CD4-positive, alpha-beta T cell treated with Interleukin-1 beta for 1 hour (primary cell): ENCODE measurements at regions not wholly inside any gene's neighbourhood (a gene's known extent, or its start where the extent isn't known, plus 50 kb on each side); places are given as distances from the start of the nearest gene placed in this dataset.
"Not testable (repeated sequence)": the region's sequence is repeated elsewhere in the genome, so short reads cannot be mapped to it uniquely, and the experiment has no call there.

Experiments
- DNase-seq, 2 donors: peaks; one replicate each; pipeline ENCODE4 v3.0.0-alpha.2; 2020 to 2022

DNA sequence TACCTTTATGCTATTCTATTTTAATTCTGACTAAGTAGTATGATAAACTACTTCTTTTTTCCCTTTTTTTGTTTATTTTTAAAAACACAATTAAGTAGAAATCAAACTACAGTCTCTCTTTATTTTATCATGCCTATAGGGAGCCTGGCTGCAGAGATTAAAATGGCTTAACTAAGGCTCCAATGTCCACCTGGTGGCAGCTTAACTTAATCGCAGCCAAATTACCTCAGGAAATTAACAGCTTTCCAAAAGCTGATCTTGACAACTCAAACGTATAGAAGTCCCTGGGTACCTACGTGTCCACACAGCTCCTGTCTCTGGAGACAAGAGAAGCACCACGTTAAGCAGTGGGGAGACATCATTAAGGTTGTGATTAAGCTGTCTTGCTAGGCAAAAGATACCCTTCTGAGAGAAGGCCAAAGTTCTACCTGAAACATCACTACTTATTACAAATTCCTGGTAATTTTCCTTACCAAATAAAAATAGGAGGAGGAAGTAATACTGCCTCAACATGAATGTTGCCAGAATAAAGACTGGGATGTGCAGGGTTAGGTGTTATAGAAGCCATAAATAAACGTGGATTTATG lies 63.2 kb upstream of the SNX19 start:
- DNase-seq: no peak

DNA sequence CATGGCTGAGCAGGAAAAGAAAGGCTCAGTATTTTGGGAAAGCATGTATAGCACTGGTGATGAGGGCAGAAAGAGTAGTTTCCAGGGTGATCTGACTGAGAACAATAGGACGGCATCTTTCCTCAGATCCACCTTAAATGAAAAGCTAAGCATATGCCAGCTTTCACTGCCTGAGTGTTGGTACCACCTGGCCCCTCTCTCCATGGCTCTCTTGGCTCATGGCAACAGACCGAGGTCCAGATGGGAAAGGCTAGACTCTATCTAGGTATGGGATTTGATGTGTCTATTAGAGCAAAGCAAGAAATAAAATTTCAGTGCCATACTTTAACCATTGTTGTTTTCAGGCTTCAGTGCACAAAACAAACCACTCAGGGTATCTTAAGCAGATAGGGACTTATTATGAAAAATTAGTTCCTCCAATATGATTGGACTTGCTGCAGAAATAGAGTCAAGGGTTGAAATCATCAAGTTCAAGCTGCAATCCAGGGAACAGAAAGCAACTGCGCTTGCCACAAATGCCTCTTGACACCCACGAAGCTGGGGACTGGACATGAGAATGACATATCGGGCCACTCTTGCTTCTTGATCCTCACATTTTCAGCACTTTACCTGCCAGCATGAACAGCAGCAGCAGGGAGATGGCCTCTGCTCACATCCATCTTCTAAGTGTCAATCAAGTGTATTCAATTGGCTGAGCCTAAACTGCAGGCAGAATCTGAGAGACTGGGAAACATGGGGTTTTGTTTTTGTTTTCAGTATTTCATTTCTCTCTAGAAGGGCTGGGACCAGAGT lies 64.0 kb upstream of the SNX19 start:
- no peak for DNase-seq

DNA sequence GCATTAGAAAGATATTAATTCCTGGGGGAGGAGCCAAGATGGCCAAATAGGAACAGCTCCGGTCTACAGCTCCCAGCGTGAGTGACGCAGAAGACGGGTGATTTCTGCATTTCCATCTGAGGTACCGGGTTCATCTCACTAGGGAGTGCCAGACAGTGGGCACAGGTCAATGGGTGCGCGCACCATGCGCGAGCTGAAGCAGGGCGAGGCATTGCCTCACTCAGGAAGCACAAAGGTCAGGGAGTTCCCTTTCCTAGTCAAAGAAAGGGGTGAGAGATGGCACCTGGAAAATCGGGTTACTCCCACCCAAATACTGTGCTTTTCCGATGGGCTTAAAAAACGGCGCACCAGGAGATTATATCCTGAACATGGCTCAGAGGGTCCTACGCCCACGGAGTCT lies 68.0 kb upstream of the SNX19 start:
- DNase-seq: not testable (repeated sequence)

DNA sequence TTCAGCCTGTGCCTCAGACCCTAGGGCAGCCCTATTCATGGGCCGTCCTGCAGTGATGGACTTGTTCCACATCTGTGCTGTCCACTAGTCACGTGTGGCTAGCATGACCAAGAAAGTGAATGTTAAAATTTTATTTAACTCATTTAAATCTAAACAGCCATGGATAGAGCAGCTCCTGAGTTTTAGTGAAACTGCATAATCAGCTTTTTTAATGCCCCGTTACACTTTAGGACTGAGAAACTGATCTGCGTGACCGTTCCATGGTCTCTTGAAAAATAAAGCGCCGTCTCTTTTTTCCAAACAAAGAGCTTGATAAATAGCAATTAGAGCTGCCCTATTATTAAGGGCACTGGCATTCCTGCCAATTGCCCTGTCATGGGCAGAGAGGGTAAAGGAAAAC lies 76.5 kb upstream of the SNX19 start:
- no peak for DNase-seq

DNA sequence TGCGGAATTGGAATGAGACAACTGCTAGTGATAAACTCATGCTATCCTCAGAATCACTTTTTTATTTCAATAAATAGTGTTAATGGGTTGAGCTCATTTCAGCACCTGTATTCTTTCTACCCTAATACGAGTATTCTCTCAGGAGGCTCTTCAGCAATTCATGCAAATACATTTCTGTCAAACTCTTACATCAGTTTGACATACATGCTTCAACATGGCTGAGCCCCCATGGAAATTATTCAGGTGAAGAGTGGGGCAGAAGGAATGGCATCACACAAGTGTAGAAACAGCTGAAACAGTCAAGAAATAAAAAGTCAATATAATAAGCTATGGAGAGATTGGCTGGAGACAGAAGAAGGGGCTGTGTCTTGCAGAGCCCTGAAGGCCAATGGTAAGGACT lies 77.8 kb upstream of the SNX19 start:
- DNase-seq: no peak

DNA sequence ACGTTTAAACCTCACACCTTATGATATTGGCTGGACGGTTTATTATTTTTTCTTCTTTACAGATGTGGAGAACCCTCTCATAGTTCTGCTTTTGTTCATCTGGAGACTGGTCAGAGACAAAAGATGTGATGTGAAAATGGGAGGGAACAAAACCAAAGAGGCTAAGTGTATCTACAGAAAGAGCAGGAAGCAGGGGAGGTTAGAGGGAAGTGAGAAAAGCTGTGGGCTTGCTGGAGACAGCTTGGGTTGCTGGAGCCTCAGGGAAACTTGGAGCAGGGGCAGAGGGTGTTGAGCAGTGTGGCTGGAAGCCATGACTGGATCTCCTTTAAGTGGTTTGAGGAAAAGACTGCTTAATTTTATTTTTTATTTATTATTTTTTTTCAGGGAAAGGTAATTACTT lies 79.0 kb upstream of the SNX19 start:
- no peak for DNase-seq

DNA sequence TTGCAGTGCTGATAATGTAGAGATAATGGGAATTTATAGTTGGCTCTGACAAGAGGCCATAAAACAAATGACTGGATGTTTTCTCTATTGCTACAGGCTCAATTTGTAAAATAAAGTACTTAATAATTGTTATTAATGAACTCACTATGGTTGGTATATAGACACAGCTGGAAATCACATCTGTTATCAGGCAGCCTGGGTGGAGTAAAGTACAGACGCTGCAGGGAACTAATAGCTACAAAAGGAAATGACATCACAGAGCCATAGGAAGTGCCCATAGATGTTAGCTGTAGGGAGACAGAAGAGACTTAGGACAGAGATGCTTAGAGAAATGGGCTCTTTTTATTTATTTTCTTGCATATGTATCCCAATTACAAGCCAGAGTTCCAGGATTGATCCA lies 81.0 kb upstream of the SNX19 start:
- DNase-seq: no peak

DNA sequence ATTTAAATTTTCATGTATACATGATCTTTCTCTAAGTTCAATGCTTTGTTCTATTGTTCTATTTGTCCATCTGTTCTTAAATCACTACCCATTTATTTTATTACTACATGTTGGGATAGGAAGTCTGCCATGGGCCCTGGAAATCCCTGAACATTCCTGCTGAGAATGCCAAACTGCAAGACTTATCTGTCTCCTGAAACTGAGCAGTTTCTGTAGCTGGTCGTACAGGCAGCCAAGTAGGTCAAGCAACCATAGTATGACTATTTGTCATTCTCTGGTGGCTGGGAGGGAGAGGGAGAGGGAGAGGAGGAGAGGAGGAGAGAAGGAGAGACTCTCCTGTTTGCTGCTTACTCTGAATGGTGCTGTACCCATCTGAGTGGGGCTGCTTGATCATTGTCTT lies 82.8 kb upstream of the SNX19 start:
- DNase-seq: no peak

DNA sequence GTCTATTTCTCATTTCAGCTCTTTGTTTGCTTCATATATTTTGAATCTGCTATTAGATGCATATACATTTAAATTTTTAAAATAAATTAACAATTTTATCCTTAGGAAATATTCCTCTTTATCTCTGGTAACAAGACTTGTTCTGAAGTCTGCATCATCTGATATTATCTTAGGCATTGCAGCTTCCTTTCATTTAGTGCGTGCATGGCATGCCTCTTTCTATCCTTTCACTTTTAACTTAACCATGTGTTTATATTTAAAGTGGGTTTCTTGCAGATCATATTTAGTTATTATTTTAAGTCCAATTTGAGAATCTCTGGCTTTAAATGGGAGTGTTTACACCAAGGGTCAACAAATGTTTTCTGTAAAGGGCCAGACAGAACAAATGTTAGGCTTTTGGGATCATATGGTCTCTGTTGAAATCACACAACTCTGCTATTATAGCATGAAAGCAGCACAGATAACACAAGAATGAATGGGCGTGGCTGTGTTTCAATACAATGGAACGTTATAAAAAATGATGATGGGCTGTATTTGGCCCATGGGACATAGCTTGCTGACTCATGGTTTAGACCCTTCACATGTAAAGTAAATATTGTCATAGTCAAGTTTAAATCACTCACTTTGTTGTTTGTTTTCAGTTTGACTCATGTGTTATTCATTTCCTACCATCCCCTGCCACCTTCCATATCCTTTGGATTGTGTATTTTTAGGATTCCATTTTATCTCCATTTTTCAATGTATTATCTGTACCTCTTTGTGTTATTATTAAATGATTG lies 83.9 kb upstream of the SNX19 start:
- no peak for DNase-seq

DNA sequence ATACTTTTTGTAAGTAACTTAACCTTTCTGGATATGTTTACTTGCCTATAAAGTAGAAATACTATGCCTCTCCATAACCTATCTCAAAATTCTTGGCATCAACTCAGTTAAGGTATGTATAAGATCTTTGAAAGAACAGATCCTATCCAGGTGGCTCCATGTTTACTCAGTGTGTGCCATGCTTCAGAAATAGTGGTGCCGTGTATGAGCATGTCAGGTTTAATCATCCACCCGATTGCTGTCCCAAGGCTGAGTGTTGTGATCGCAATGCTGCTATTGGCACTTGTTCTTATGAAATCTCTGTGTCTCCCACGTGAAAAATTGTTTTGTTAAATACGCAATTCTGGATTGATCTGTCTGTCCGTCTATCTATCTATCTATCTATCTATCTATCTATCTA lies 85.9 kb upstream of the SNX19 start:
- DNase-seq: no peak

DNA sequence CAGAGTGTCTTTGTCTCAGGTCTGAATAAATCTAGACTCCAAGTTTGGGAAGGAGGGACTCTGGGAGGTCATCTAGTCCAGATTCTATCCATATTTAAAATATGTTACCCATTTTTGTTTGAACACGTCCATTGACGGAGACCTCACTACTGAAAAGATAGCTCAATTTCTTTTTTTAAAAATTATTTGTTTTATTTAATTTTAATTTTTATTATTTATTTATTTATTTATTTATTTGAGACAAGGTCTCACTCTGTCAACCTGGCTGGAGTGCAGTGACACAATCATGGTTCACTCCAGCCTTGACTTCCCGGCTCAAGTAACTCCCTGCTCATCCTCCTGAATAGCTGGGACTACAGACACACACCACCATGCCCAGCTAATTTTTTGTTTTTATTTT lies 89.5 kb upstream of the SNX19 start:
- DNase-seq: no peak

DNA sequence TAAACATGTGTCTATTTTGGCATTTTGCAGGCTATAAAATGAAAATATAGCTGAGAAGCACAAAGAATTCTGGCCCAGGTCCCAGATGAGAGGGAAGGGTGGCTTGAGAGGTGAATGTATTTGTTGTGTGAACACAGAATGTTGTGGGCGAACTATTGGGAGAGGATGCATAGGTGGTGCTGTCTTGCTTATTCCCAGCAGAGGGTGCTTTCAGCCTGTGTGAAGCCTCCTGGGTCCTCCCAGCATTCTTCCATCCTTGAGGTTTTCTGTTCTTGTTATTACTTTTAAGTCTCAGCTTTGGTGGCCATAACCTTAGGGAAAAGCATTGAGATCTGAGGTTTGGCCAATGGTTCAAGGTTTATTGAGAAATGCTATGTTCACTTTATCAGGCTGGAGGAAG lies 108.7 kb upstream of the SNX19 start:
- DNase-seq: no peak

DNA sequence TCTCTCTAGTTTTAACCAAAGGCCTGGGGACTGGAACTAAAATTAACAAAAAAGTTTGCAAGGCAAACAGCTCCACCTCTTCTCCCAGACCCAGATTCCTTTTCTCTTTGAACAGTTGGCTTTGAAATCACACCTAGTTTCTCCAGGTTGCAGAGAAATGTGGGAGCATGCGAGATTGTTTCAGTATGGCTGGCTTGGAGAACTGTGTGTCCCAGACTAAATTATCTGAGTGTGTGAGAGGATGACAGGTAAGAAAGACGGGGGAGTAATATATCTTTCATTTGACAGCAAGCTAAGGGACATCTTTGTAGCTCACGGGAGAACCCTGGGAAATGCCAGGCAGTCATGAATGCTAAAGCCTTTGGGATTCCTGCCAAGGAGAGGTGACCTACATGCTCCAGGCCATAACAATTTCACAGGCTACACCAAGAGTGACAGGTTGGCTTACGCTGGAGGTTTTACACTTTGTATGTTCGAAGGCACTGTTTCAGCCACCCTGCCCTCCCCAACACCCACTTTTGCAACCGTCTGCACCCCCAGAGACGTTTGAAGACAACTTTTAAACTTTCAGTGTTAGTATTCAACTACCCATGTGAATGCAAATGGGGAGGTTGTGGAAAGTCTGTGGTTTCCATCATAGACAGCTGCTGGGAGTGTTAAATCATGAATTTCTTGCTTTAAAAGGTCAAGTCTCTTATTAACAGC lies 109.3 kb upstream of the SNX19 start:
- DNase-seq: no peak

DNA sequence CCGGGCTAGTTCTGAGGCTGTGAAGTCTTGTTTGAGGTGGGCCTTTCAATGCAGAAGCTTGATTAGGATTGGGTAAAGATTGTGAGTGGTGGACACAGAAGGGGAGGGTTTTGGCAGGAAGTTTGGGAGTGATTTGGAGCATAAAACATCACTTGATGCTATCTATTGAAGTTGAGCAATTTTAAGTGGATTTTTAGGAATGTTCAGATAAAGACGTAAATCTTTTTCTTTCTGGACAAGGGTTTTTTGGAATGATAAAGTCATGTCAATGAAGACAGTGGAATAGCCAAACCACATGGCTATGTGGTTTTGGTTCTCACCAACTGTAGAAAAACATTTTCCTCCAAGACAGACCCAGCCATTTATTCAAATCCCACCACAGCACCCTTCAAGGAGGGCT lies 111.2 kb upstream of the SNX19 start:
- no peak for DNase-seq

DNA sequence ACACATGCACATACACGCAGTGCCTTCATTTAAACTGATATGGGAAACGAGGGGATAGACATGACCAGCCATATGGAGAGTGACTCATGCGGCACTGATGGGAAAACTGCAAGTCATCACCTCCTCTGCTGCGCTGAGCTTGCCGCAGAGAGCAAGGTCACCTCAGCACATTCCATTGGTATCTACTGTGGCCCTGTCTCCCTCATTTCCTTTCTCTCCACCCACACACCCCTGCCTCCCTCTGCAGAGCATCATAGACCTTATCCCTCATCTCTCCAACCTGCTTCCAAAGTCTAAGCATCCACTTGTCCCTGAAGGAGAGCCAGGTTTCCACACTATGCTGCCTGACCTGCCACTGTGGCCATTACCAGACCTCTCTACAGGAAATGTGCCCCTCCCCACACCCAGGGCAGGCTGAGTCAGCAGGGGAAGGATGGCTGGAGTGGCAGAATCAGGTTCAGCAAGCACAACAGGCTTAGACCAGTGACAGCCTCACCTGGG lies 116.9 kb upstream of the SNX19 start:
- no peak for DNase-seq

DNA sequence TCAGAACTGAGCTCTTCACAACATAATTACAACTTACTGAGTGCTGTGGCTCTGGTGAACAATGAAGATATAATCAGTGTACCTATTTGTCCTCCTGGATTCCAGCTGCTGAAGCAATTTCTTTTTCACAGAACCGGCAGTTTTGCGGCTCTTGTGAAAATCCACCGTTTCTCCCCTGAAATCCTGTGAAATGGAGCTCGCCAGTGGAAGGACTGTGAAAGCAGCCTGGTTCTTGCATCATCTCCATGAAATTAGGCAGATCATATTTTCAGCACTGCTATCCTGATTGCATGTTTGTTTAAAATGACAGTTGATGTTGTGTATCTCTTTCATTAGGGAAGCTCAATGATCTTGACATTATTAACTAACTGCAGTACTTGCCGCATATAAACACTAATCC lies 120.2 kb upstream of the SNX19 start:
- DNase-seq: no peak

DNA sequence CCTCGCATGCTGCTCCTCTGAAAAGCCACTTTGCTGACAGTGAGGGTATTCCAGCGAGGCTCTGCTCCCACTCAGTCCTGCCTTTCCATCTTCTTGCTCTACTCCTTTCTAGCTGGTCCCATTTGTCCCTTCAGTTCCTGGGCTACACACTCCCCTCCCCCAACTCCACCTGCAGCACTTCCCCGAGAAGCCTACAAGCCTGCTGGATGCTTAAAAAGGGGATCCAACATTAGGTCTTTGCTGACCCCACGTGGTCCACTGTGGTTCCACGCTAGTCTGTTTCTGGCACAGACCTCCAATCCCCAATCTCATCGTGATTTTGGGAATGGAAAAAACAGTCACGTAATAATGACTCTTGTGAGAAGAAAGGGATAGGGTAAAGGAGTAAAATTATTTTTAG lies 121.6 kb upstream of the SNX19 start:
- no peak for DNase-seq

DNA sequence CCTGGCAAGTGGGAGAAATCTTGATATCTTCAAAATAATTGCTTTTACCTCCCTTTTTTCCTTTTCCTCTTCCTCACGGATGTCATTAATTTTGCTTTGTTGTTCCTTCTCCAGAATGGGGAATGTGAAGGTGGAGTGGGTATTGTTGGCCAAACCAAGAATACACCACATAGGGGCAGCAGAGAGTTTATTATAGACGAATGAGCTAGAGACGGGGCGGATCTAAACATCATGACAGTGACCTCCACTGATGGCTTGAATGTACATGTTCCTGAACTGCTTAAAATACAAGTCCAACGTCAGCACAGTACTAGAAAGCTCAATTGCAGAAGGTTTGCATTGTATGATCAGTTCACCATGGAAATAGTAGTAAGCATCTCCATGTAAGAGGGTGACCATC lies 122.3 kb upstream of the SNX19 start:
- DNase-seq: no peak

DNA sequence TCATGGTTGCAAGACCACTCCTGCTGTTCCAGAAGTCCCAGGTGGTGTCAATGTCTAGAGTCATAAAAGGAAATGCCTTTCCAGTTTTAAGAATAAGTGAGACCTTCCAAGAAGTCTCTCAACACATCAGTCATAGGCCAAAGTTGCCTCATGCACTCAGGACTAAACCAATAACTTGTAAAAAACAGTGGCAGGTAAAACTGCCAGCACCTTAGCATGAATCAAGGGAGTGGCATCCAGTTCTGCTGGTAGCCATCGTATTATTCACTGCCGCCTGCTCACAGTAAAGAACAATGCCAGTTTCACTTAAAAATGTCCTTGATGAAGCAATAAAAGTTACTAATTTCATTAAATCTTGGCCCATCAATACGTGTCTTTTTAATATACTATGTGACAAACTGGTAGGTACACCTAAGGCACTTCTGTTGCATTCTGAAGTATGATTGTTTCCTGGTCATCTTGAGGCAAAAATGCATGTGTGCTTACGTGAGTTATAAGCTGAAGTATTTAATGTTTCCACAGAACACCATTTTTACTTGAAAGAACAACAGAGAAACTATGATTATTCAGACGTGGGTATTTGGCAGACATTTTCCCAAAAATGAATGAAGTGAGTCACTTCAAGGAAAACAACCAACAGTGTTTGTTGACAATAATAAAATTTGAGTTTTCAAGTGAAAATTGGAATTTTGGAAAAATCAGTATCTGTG lies 125.2 kb upstream of the SNX19 start:
- DNase-seq: no peak

DNA sequence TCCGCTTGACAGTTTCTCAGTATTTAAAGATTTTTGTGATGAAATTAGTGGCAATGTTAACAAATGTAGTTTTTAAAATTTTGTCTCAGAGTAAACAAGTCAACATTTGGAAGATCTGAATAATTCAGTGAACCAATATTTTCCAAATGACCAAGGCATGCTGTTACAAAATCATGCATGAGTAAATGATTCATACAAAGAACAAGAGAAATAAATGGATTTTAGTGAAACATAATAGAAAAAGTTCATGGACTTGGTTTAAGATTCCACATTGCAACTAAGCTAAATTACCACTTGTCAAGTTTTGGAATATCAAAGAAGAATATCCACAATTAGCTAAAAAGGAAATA lies 125.7 kb upstream of the SNX19 start:
- no peak for DNase-seq

DNA sequence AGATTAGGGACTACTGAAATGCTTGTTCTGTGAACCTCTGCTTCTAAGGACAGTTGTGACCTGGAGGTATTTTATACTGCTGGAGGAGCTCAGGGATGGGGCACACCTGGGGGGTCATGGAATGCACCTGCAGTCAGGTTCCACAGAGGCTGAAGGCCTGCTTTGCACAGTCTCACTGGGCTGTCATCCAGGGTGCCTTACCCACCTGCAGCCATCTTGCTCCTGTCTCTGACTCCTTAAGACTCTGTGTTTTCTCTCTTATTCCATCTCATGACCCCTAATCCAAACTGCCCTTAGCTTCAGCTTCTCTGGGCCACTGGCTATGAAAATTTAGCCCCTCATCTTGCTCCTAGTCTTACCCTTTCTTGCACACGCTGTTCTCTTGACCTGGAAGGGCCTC lies 127.0 kb upstream of the SNX19 start:
- no peak for DNase-seq

DNA sequence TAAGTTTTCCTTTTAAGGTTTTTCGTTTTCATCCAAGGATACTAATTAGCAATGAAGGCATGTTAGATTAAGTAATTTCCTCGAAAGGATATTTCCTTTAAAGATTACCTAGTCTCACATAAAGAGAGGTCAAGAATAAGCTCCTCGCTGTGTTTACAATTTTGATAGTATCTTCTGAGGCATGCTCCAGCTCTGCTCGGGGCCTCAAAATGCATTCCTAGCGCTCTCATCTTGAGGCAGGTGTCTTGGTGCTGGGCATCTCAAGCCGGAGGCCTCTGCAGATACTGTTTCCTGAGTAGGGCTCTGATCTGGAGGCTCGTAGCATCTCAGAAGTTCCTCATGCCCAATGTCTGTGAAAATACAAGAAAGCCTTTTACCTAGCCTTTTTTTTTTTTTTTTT lies 128.6 kb upstream of the SNX19 start:
- DNase-seq: no peak

DNA sequence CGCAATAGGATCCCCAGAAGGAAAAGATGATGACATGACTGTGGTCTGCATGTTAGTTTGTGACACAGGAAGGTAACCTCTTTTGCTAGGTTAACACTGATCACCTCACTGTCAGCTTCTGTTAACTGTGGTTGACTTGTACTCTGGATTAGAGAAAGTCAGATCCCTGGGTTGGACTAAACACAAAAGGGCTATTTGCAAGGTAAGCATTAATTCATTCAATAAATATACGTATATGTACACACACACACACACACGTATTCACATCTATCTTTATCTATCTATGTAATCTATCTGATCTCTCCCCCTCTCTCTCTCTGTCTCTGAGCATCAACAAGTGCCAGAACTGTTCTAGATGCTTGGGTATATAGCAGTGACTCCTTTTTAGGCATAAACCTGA lies 136.1 kb upstream of the SNX19 start:
- no peak for DNase-seq
